ENCODE measurements at regions not wholly inside any gene's neighbourhood (a gene's known extent, or its start where the extent isn't known, plus 50 kb on each side); places are given as distances from the start of the nearest gene placed in this dataset.

GRCh38 chr18:66143029-66143428 is 392.2 kb downstream of the CDH7 start:
- no peaks in the 10 kb centered on the region for H3K79me2 ChIP-seq (ENCODE audit: insufficient read depth, low read length)
- H4K20me1 ChIP-seq (ENCODE audit: insufficient read depth, low read length), result no peaks in the 10 kb centered on the region
- intact Hi-C loops (cut with micrococcal nuclease; ENCODE audit: unreplicated experiment) (no loop called here), in situ Hi-C loops (cut with HindIII; ENCODE audit: extremely low pct_ligation_motif_present, low pct_unique_long_range_greater_than_20kb) (no loop called here)
- CTCF ChIA-PET (ENCODE audit: low intra/inter-chr PET ratio, low total read pairs), result no interaction called here
- 2% methylated on average over 2 of the region's 2 CpGs for WGBS (ENCODE audit: low lambda C conversion rate)
- H3K9ac ChIP-seq (ENCODE audit: insufficient read depth, low read depth, low read length), result no peak overlapping the region
- H3K9me3 ChIP-seq (ENCODE audit: low read length), result no peaks in the 10 kb centered on the region
- no peaks in the 10 kb centered on the region for H3K36me3 ChIP-seq (replicated peaks in 1 of 2; ENCODE audit: control insufficient read depth in 1 of 2, insufficient read depth in 2 of 2, low read length in 2 of 2)
- H3K4me3 ChIP-seq (replicated peaks in 1 of 3; ENCODE audit: insufficient read depth in 1 of 3, low read depth in 2 of 3, low read length in 3 of 3), result no peak overlapping the region
- DNase-seq (ENCODE audit: low spot score), result no peak
- H3K27ac ChIP-seq (ENCODE audit: extremely low read length, insufficient read depth, low read length), result no peak overlapping the region
- FAIRE-seq, result no peak
- TF ChIP-seq U2AF2 (IDR thresholded peaks at IDR 0.05; ENCODE audit: low read depth, low read length), result no peak
- TF ChIP-seq HMG20A (CRISPR knock-in tag; IDR thresholded peaks at IDR 0.05; ENCODE audit: borderline replicate concordance), result no peak
- no peak for TF ChIP-seq ZNF441 (CRISPR knock-in tag; IDR thresholded peaks at IDR 0.05; ENCODE audit: borderline replicate concordance)
- no peak for TF ChIP-seq ZNF652 (CRISPR knock-in tag; IDR thresholded peaks at IDR 0.05; ENCODE audit: borderline replicate concordance, low read depth)
- TF ChIP-seq ZMYM3 (CRISPR knock-in tag; IDR thresholded peaks at IDR 0.05), result no peak
- no peak for TF ChIP-seq SNAPC5 (CRISPR knock-in tag; IDR thresholded peaks at IDR 0.05; ENCODE audit: borderline replicate concordance)
- ATAC-seq, result no peak
- no peak overlapping the region for H3K4me2 ChIP-seq (ENCODE audit: low read depth, low read length)
- POLR2A ChIA-PET, result no interaction called here
- no peaks in the 10 kb centered on the region for H3K27me3 ChIP-seq (ENCODE audit: control insufficient read depth in 1 of 2, insufficient read depth in 2 of 2, low read length in 2 of 2)
- no peaks in the 10 kb centered on the region for H3K4me1 ChIP-seq (ENCODE audit: insufficient read depth, low read length)
- H2AFZ ChIP-seq (ENCODE audit: low read length), result no peak overlapping the region
- BruUV-seq (replicated peaks), result no TSS peak

GRCh38 chr18:66141716-66142115 is 390.9 kb downstream of the CDH7 start:
- intact Hi-C loops (cut with micrococcal nuclease; ENCODE audit: unreplicated experiment), result no loop called here
- Histone ChIP-seq H2AFZ (ENCODE audit: low read length) (no peak overlapping the region), H3K4me3 (replicated peaks in 1 of 3; ENCODE audit: insufficient read depth in 1 of 3, low read depth in 2 of 3, low read length in 3 of 3) (no peak overlapping the region), H3K27ac (ENCODE audit: extremely low read length, insufficient read depth, low read length) (no peak overlapping the region), H3K27me3 (ENCODE audit: control insufficient read depth in 1 of 2, insufficient read depth in 2 of 2, low read length in 2 of 2) (no peaks in the 10 kb centered on the region), H3K4me2 (ENCODE audit: low read depth, low read length) (no peak overlapping the region), H3K36me3 (replicated peaks in 1 of 2; ENCODE audit: control insufficient read depth in 1 of 2, insufficient read depth in 2 of 2, low read length in 2 of 2) (no peaks in the 10 kb centered on the region), H3K79me2 (ENCODE audit: insufficient read depth, low read length) (no peaks in the 10 kb centered on the region), H3K9ac (ENCODE audit: insufficient read depth, low read depth, low read length) (no peak overlapping the region), H3K9me3 (ENCODE audit: low read length) (no peaks in the 10 kb centered on the region), H4K20me1 (ENCODE audit: insufficient read depth, low read length) (no peaks in the 10 kb centered on the region), H3K4me1 (ENCODE audit: insufficient read depth, low read length) (no peaks in the 10 kb centered on the region)
- POLR2A ChIA-PET, result no interaction called here
- no peak for FAIRE-seq
- no TSS peak for BruUV-seq (replicated peaks)
- TF ChIP-seq TOPORS (CRISPR knock-in tag; IDR thresholded peaks at IDR 0.05), result no peak
- no peak for TF ChIP-seq U2AF1 (optimal IDR thresholded peaks at IDR 0.05; ENCODE audit: low read depth, low read length)
- TF ChIP-seq POLR2AphosphoS5 (IDR thresholded peaks at IDR 0.05; ENCODE audit: low read depth, low read length), result no peak
- TF ChIP-seq ZNF230 (CRISPR knock-in tag; IDR thresholded peaks at IDR 0.05), result no peak
- no peak for TF ChIP-seq CEBPG (CRISPR knock-in tag; IDR thresholded peaks at IDR 0.05)
- no peak for TF ChIP-seq ZBTB1 (CRISPR knock-in tag; IDR thresholded peaks at IDR 0.05; ENCODE audit: borderline replicate concordance)
- no peak for TF ChIP-seq CREB1 (IDR thresholded peaks at IDR 0.05)
- TF ChIP-seq CREB1 (CRISPR knock-in tag; IDR thresholded peaks at IDR 0.05), result no peak
- no peak for TF ChIP-seq SMYD3 (CRISPR knock-in tag; IDR thresholded peaks at IDR 0.05)
- TF ChIP-seq CBX2 (IDR thresholded peaks at IDR 0.05; ENCODE audit: low read depth, low read length), result no peak
- TF ChIP-seq CBX2 (CRISPR knock-in tag; IDR thresholded peaks at IDR 0.05; ENCODE audit: low read depth), result no peak
- TF ChIP-seq HIVEP1 (CRISPR knock-in tag; IDR thresholded peaks at IDR 0.05), result no peak
- no peak for TF ChIP-seq ZNF430 (CRISPR knock-in tag; IDR thresholded peaks at IDR 0.05)
- TF ChIP-seq FOXK2 (IDR thresholded peaks at IDR 0.05), result no peak
- TF ChIP-seq MYPOP (CRISPR knock-in tag; IDR thresholded peaks at IDR 0.05), result no peak
- in situ Hi-C loops (cut with HindIII; ENCODE audit: extremely low pct_ligation_motif_present, low pct_unique_long_range_greater_than_20kb), result no loop called here
- 21% methylated on average over 4 of the region's 4 CpGs for WGBS (ENCODE audit: low lambda C conversion rate)
- no peak for ATAC-seq
- CTCF ChIA-PET (ENCODE audit: low intra/inter-chr PET ratio, low total read pairs), result no interaction called here
- DNase-seq (ENCODE audit: low spot score), result no peak
